ENCODE measurements at regions not wholly inside any gene's neighbourhood (a gene's known extent, or its start where the extent isn't known, plus 50 kb on each side); places are given as distances from the start of the nearest gene placed in this dataset.

DNA sequence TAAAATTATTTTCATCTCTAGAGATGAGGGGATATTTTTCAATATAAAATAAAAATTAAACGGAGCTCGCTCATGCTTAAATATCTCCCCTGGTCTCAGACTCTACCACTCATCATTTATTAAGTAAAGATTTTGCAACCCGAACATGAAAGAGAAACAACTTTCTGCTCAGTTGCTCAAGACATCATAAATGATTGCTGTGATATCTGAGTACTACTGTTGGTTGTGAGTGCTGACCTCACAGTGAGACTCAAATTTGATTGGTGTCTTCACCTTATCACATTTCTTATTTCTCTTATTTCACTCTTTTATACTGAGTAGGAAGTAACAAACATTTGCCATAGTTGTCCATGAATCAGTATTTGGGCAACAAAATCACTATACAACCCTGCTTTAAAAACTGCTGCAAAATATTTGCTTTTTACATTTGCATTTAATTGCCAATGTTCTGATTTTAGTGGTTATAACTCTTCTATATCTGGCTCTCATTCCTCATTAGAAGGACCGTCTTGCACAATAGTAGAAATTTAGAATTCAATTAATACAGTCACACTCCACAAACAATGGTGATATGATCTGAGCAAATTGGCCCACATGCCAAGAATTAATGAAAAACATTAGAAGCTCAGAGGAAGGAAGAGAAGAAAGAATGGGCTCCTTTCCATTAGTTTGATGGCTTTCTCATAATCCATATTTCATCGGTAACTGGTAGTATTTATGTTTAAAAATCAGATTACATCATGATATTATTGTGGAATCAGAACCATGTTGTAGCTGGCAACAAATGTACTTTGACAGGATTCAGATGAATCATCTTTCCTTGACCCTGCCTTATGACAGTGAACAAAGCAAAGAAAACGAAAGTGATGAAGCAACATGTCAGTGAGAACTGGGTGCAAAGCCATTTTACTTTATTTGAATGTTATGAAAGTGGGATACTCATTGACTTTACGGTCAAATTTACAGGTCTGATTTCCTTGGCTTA is 973.6 kb upstream of the TENM4 start:
- TF ChIP-seq, protein P1, sequence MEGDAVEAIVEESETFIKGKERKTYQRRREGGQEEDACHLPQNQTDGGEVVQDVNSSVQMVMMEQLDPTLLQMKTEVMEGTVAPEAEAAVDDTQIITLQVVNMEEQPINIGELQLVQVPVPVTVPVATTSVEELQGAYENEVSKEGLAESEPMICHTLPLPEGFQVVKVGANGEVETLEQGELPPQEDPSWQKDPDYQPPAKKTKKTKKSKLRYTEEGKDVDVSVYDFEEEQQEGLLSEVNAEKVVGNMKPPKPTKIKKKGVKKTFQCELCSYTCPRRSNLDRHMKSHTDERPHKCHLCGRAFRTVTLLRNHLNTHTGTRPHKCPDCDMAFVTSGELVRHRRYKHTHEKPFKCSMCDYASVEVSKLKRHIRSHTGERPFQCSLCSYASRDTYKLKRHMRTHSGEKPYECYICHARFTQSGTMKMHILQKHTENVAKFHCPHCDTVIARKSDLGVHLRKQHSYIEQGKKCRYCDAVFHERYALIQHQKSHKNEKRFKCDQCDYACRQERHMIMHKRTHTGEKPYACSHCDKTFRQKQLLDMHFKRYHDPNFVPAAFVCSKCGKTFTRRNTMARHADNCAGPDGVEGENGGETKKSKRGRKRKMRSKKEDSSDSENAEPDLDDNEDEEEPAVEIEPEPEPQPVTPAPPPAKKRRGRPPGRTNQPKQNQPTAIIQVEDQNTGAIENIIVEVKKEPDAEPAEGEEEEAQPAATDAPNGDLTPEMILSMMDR (IDR thresholded peaks at IDR 0.05; ENCODE audit: low read length): no peak
- TF ChIP-seq EZH2 (IDR thresholded peaks at IDR 0.05; ENCODE audit: borderline replicate concordance, low read length): no peak

Data from OCI-LY1 (cell line).